PFSK-1 (cell line): ENCODE measurements at regions not wholly inside any gene's neighbourhood (a gene's known extent, or its start where the extent isn't known, plus 50 kb on each side); places are given as distances from the start of the nearest gene placed in this dataset.

Experiments
- FOXP2 ChIP-seq: optimal IDR thresholded peaks from 2 replicates; pipeline ENCODE3; 2011; ENCODE audit warnings: borderline replicate concordance, control low read depth, inconsistent platforms; ENCODE audit not compliant: insufficient read depth; ENCODE audit errors: extremely low read length, extremely low read depth
- POLR2AphosphoS5 ChIP-seq: IDR thresholded peaks from 2 replicates; pipeline ENCODE4 v1.6.1; 2012; ENCODE audit warnings: low read depth, mild to moderate bottlenecking, control low read depth, low read length, moderate library complexity
- SIN3A ChIP-seq: IDR thresholded peaks from 2 replicates; pipeline ENCODE4 v1.6.1; 2012; ENCODE audit warnings: mild to moderate bottlenecking, low read length, moderate library complexity, borderline replicate concordance; ENCODE audit not compliant: insufficient read depth
- TAF1 ChIP-seq: IDR thresholded peaks from 2 replicates; pipeline ENCODE4 v1.6.1; 2012; ENCODE audit warnings: low read length, control low read depth, borderline replicate concordance; ENCODE audit not compliant: insufficient read depth
- TF ChIP-seq, protein P1 (sequence below), 2 experiments: IDR thresholded peaks; 2 replicates each; pipeline versions ENCODE4 v1.6.1 to v1.8.0; 2011 to 2012; ENCODE audit warnings: low read depth in 2 of 2, low read length in 2 of 2, control low read depth in 1 of 2, inconsistent platforms in 1 of 2, mild to moderate bottlenecking in 1 of 2, moderate library complexity in 1 of 2; ENCODE audit not compliant: insufficient read depth in 1 of 2

DNA sequence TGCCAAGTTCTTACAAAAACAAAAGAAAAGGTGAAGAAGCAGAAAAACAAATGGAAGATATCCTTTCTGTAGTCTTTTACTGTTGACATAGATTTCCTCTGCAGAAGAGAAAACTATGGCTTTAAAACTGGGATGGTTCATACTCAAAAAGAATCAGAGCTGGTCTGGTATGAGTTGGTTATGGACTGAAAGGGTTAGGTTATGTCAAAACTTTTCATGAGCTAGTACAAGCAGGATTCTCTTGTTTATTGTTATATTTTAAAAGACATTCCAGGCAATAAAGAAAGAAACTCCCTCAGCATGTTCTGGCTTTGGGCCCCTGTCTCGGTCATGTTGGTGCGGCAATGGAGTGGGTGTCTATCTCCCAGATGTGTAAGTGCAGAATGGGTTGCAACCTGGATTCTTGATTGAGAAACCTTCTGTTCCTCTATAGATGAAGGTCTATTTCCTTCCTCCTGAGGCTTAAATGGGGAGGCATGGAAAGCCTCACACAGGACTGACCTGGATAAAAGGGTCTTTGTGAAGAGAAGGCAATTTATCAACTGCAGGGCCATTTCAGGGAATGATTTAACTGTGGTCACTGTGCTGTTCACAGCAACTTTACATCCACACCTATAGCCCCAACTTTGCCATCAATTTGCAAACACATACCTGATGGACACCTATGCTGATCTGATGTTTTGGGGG lies 209.6 kb upstream of the TNC start:
- no peak for TF ChIP-seq SIN3A
- no peak for TF ChIP-seq POLR2AphosphoS5
- TF ChIP-seq, protein P1, sequence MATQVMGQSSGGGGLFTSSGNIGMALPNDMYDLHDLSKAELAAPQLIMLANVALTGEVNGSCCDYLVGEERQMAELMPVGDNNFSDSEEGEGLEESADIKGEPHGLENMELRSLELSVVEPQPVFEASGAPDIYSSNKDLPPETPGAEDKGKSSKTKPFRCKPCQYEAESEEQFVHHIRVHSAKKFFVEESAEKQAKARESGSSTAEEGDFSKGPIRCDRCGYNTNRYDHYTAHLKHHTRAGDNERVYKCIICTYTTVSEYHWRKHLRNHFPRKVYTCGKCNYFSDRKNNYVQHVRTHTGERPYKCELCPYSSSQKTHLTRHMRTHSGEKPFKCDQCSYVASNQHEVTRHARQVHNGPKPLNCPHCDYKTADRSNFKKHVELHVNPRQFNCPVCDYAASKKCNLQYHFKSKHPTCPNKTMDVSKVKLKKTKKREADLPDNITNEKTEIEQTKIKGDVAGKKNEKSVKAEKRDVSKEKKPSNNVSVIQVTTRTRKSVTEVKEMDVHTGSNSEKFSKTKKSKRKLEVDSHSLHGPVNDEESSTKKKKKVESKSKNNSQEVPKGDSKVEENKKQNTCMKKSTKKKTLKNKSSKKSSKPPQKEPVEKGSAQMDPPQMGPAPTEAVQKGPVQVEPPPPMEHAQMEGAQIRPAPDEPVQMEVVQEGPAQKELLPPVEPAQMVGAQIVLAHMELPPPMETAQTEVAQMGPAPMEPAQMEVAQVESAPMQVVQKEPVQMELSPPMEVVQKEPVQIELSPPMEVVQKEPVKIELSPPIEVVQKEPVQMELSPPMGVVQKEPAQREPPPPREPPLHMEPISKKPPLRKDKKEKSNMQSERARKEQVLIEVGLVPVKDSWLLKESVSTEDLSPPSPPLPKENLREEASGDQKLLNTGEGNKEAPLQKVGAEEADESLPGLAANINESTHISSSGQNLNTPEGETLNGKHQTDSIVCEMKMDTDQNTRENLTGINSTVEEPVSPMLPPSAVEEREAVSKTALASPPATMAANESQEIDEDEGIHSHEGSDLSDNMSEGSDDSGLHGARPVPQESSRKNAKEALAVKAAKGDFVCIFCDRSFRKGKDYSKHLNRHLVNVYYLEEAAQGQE (IDR thresholded peaks at IDR 0.05; ENCODE audit: insufficient read depth in 1 of 2, low read depth in 2 of 2, low read length in 2 of 2): no peak
- TF ChIP-seq FOXP2: no peak
- TF ChIP-seq TAF1: no peak

DNA sequence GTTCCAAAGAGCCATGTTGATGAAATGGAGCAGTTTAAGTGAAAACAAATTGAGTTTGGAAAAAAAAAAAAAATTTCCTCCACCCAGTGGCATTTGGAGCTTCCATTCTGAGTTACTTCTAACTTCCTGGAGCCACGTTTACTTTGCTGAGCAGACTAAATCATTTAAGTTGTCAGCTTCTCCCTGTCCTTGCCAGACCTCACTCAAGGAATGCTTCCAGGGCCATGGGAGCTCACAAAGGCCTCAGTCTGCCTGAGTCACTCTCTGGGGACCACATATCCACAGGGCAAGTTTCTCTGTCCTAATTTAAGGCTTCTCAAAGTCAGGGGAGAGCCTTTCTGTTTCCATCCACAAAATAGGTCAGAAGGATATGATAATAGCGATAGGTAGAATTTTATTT lies 210.3 kb upstream of the TNC start:
- no peak for TF ChIP-seq SIN3A
- no peak for TF ChIP-seq FOXP2
- TF ChIP-seq TAF1: no peak
- no peak for TF ChIP-seq POLR2AphosphoS5
- TF ChIP-seq, protein P1 (IDR thresholded peaks at IDR 0.05; ENCODE audit: insufficient read depth in 1 of 2, low read depth in 2 of 2, low read length in 2 of 2): no peak

DNA sequence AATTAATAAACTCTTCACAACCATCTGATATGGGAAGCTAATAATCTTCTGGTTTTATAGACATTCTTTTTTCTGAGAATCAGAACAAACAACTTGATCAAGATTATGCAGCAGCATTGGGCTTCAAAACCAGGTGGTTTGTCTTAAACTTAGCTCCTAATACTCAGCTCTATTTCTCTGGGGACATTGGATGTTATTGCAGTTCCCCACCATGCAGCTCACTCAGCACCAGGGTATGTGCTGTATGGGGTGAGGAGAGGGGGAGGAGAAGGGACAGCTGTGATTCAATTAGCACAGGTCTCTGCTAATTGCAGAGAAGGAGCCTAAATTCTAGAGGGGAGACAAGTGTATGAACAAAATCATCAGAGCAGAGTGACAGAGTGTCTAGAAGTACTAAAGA lies 210.7 kb upstream of the TNC start:
- TF ChIP-seq POLR2AphosphoS5 (no peak), SIN3A (no peak), TAF1 (no peak), FOXP2 (no peak)
- TF ChIP-seq, protein P1 (IDR thresholded peaks at IDR 0.05; ENCODE audit: insufficient read depth in 1 of 2, low read depth in 2 of 2, low read length in 2 of 2): no peak

DNA sequence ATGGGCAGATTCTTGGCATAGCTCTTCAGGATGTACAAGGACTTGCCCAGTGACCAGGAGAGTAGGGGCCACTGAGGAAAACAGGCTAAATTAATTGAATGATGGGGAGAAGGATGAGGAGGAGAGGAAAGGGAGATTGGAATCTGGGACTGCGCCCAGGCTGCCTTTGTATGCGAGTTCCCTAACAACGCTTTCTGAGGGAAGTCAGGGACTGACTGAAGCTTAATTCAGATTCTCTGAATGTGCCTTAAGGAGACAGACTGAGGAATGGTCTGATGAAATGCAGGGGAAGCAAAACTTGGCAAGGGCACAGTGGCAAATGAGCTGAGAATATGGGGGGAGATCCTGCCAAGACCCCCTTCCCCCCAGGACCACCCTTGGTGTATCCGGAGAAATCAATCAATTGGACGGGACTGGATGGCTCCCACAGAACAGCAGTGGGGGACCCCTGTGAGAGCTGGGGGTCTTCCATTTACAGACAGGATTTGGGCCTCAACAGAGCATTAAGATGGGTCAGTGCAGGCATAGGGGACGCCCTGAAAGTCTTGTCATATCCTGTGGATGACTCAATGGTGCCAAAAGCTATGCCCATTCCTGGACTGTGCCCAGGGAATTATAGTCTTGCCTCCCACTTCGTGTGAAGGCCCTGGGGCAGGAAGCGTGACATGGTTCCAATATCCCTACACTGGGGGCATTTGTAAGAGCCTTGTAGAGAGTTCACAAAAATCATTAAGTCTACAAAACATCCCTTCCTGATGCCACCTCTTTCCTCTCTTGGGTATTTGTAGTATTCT lies 215.5 kb upstream of the TNC start:
- TF ChIP-seq, protein P1 (IDR thresholded peaks at IDR 0.05; ENCODE audit: insufficient read depth in 1 of 2, low read depth in 2 of 2, low read length in 2 of 2): no peak
- TF ChIP-seq FOXP2 (no peak), TAF1 (no peak), POLR2AphosphoS5 (no peak)
